NCI-H226 (cell line): ENCODE measurements at regions not wholly inside any gene's neighbourhood (a gene's known extent, or its start where the extent isn't known, plus 50 kb on each side); places are given as distances from the start of the nearest gene placed in this dataset.
A peak's percentile ranks its signal among the peaks of the same experiment; 100 is the strongest.

ENCODE experiments used
- DNase-seq: peaks from one replicate; pipeline ENCODE4 v3.0.0-alpha.2; 2015

DNA sequence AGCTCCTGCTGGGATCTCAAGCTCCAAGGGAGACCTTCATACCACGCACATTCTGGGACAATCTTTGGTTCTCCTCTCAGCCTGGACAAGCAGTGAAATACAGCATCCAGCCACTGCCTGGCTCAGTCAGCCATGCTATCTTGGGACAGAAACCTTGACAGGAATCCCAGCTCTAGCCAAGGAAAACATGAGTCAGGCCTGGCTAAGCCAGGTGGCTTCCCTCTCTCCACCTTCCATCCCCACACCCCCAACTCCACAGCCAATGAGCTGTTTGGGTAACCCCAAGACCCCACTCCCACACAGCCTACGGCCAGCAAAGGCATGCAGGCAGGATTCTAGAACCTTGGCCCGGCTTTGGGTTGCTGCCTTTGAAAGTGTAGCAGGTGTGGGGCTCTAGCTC lies 64.9 kb downstream of the MCFD2 start:
- peak; percentile 98 for DNase-seq

GRCh38 chr2:46849721-46850556 lies 65.7 kb downstream of the MCFD2 start:
- DNase-seq, result peak; percentile 84

DNA sequence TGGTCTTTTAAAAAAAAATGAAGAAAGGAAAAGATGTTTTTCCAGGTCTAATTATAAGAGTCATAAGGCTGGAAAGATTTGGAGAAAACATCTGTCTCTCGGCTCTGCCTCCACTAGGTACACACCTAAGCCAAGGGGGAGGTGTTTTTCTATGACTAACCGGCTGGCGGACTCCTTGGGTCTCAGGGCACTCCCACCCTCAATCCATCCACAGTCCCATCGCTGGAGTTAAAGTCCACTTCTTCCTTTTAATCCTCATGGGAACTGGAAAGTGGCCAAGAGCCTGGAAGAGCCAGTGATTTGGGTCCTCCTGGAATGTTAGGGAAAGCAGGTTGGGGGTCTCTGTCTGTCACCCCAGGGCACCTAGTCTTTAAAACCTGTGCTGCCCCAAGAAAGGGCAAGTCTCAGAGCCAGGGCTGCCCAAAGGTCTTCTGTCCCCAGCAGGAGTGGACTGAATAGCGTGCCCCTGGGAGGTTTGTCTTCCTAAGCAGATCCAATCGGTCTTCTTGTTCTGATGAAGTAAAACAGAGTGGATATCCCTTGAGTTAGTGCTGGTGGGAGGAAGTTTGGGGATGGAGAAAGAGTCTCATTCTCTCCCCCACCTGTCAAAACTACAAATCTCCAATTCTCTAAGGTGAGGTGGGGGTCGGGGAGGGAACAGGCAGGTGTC lies 66.4 kb downstream of the MCFD2 start:
- peak; percentile 79 for DNase-seq

GRCh38 chr2:46848447-46848846 lies 67.2 kb downstream of the MCFD2 start:
- peak; percentile 51 for DNase-seq

DNA sequence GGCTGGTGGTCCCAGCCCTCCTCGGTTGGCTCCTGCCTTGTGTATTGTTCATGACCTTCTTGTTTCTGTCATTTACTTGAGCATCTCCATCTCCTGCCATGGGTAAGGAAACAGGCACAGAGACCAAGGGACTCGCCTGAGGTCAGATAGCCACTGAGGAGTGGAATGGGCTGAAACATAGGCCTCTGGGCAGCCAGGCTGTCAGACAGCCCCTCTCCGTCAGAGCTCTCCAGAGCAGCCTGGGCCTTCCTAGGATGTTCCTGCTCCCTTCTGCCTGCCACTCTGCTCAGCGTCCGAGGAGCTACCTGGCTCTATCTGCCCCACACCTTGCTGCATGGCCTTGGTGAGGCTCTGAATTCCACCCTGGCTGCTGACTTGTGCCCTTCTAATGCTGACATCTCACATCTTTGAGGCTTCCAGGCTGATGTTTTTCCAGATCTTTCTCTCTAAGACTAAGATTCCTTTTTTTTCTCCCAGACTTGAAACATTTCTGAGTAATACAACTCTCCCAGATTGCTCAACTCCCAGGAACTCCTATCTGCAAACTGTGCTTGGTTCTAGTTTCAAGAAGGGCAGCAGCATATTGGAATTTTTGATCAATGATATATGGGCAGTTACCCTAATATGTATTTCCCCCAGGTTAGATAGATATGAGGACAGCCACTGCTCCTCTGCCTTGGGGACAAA lies 67.7 kb downstream of the MCFD2 start:
- peak; percentile 77 for DNase-seq

DNA sequence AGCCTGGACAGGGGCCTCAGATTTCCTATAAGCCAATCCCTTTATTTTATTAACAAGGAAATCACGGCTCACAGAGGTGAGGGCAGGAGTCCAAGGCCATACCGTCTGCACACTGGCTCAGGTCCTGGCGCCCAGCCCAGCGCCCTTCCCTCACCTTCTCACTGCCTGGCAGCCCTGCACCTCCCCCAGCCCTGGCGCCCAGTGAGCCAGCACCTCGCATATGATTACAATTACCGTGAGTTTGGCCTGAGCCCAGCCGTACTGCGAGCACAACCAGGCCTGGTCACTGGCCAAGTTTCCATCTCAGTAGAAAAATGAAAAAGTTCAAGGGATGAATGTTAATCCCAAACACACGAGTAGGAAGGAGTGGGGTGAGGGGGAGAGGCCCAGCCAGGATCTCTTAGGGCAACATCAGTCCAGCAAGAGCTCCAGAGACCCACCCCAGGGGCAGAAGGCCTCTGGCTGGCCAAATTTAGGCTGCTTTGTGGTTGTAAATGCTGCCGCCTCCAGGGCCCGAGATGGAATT lies 68.4 kb downstream of the MCFD2 start:
- DNase-seq, result peak; percentile 97

- no peak for DNase-seq
These were observed 69.1 kb downstream of the MCFD2 start for GRCh38 chr2:46846536-46846935.

- peak; percentile 71 for DNase-seq
These were observed 69.8 kb downstream of the MCFD2 start for GRCh38 chr2:46845542-46846486.

- DNase-seq, result no peak
These were observed 71.2 kb downstream of the MCFD2 start for GRCh38 chr2:46844443-46844842.

DNA sequence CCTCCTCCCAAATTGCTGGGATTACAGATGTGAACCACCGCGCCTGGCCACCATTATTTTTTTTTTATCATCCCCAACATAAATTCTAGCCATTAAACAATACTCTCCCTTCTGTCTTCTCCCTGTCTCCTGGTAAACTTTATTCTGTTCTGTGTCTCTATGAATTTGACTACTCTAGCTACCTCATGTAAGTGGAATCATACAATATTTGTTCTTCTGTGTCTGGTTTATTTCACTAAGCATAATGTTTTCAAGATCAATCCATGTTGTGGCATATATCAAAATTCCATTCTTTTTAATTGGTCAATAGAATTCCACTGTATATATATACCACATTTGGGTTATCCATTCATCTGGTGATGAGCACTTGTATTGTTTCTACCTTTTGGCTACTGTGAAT lies 71.6 kb downstream of the MCFD2 start:
- no peak for DNase-seq

- DNase-seq, result no peak
These were observed 72.3 kb downstream of the MCFD2 start for GRCh38 chr2:46843316-46843715.

- DNase-seq, result no peak
These were observed 72.7 kb downstream of the MCFD2 start for GRCh38 chr2:46842876-46843275.

DNA sequence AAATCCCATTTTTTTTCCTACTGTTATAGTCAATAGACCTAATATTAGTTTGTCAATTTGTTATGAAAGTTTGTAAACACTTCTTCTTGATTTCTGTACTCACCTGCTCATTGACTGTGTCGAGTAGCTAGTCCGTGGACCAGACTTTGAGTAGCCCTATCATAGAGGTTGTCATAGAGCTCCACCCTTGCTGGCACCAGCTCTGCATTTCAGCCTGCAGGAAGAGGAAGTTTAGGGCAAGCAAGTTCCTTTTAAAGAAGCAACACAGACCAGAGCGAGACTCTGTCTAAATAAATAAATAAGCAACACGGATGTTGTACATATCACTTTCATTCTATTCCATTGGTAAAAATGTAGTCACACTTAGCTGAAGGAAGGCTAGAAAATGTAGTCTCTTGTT lies 74.0 kb downstream of the MCFD2 start:
- DNase-seq, result no peak

DNA sequence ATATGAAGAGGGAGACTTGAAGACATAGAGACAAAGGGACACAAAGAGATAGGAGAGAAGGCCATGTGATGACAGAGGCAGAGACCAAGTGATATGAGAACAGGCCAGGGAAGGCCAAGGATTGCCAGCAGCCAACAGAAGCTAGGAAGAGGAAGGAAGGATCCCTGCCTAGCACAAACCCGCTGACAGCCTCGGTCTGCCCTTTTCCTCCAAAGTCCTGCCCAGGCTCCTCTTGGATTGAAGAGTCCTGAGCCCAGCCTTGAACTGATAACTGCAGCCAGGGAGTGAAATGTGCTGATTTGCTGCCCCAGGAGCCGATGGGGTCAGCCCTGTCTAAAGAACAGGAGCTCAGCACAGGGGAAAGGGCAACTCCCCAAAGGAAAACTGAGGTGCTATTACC lies 76.6 kb downstream of the MCFD2 start:
- DNase-seq, result no peak

- no peak for DNase-seq
These were observed 77.9 kb downstream of the MCFD2 start for GRCh38 chr2:46837704-46838103.

- no peak for DNase-seq
These were observed 78.5 kb downstream of the MCFD2 start for GRCh38 chr2:46837112-46837454.

DNA sequence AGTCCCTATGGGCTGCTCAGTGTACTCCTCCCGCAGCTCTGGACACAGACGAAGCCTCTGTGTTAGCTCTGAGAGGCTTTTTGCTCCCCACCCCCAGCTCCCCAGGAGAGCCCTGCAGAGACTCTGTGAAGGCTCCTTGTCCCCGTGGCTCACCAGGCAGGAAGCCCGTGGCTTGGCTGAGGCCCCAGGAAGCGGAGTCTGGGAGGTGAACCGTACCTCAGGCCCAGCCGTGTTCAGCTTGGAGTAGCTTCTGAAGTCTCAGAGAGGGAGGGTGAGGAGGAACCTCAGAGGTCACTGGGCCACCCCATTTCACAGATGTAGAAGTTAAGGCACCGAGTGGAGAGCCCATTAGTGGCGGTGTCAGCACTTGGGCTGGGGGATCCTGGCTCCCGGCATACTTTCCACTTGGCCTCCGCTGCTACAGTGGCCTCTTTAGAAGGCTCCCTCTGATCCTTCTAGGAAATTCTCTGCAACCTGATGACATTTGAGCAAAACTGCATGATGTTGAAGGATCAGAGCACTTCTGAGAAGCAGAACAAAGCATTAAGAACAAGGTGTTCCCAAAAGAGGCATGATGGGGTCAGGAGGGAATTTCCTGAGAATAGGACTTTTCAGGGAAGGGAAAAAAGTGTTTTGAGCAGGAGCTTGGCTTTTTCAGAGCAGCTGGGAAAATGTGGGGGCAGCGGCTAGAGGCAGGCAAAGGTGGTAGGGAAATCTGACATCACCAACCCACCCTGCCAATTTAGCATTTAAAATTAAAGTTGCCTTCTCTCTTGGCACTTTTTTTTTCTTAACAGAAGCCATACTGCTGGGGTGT lies 79.1 kb downstream of the MCFD2 start:
- peak; percentile 52 for DNase-seq

GRCh38 chr2:46835520-46835919 lies 80.1 kb downstream of the MCFD2 start:
- no peak for DNase-seq

- no peak for DNase-seq
These were observed 83.1 kb downstream of the MCFD2 start for GRCh38 chr2:46832543-46832942.

- no peak for DNase-seq
These were observed 83.7 kb downstream of the MCFD2 start for GRCh38 chr2:46831869-46832265.

GRCh38 chr2:46831051-46831868 lies 84.3 kb downstream of the MCFD2 start:
- DNase-seq, result no peak
